Gastrocnemius medialis (tissue), 4 donors: ENCODE measurements at regions not wholly inside any gene's neighbourhood (a gene's known extent, or its start where the extent isn't known, plus 50 kb on each side); places are given as distances from the start of the nearest gene placed in this dataset.

Source experiments
- POLR2A ChIP-seq, 2 donors: fragments of 450-650 bp; IDR thresholded peaks; one replicate each; pipeline ENCODE4 v1.6.1; 2017; ENCODE audit warnings: antibody characterized with exemption in 2 of 2, mild to moderate bottlenecking in 2 of 2, moderate library complexity in 2 of 2
- TF ChIP-seq, protein P1 (sequence below), 5 experiments: fragments of 450-650 bp in 3 of 5; fragments of 200-600 bp in 2 of 5; sonication (generic) in 2 of 5; IDR thresholded peaks in 4 of 5; conservative IDR thresholded peaks in 1 of 5; 1 replicate in 4 of 5; 2 replicates in 1 of 5; pipeline ENCODE4 v1.5.1; 2016 to 2019; ENCODE audit warnings: antibody characterized with exemption in 5 of 5, mild to moderate bottlenecking in 3 of 5, moderate library complexity in 3 of 5

DNA sequence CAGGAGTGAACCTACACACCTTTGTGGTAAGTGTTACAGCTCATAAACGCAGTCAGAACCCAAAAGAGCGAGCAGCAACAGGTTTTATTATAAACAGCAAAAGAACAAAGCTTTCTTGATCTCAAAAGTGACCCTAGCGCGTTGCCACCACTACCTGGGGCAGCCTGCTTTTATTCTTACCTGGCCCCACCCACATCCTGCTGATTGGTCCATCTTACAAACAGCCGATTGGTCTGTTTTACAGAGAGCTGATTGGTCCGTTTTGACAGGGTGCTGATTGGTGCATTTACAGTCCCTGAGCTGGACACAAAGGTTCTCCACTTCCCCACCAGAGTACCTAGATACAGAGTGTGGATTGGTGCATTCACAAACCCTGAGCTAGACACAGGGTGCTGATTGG, 143.1 kb downstream of the ARRDC4 start:
- TF ChIP-seq, protein P1, sequence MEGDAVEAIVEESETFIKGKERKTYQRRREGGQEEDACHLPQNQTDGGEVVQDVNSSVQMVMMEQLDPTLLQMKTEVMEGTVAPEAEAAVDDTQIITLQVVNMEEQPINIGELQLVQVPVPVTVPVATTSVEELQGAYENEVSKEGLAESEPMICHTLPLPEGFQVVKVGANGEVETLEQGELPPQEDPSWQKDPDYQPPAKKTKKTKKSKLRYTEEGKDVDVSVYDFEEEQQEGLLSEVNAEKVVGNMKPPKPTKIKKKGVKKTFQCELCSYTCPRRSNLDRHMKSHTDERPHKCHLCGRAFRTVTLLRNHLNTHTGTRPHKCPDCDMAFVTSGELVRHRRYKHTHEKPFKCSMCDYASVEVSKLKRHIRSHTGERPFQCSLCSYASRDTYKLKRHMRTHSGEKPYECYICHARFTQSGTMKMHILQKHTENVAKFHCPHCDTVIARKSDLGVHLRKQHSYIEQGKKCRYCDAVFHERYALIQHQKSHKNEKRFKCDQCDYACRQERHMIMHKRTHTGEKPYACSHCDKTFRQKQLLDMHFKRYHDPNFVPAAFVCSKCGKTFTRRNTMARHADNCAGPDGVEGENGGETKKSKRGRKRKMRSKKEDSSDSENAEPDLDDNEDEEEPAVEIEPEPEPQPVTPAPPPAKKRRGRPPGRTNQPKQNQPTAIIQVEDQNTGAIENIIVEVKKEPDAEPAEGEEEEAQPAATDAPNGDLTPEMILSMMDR (IDR thresholded peaks at IDR 0.05 in 4 of 5, conservative IDR thresholded peaks at IDR 0.05 in 1 of 5) = no peak
- no peak for TF ChIP-seq POLR2A (IDR thresholded peaks at IDR 0.05)
